ENCODE measurements at regions not wholly inside any gene's neighbourhood (a gene's known extent, or its start where the extent isn't known, plus 50 kb on each side); places are given as distances from the start of the nearest gene placed in this dataset.

DNA sequence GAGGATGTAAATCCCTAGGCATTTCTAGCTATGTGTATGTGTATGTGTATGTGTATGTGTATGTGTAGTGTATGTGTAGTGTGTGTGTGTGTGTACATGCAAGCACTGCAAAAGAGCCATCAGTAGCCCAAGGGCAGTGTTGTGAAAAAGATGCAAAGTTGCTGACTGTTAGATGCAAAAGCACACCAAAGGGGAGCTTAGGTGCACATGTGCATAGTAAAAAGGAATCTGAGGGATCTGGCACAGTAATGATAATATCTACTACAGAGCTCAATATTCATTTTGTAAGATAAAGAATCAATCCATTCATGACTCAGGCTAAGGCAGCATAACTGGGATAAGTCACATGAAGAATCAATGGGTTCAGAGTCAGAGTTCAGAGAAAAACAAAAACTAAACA is 80.2 kb downstream of the TMEM47 start:
- Mint-ChIP-seq H3K4me3 (no peak overlapping the region), H3K9me3 (peaks cover 2% of the 10 kb centered on the region), H3K36me3 (no peaks in the 10 kb centered on the region), H3K27ac (no peak overlapping the region), H3K4me1 (no peaks in the 10 kb centered on the region), H3K27me3 (no peaks in the 10 kb centered on the region)
- no peak for DNase-seq
- CTCF ChIA-PET = no interaction called here

- CTCF ChIA-PET = no interaction called here
- peaks cover 3% of the 10 kb centered on the region for H3K9me3 Mint-ChIP-seq
- DNase-seq = no peak
- H3K36me3 Mint-ChIP-seq = no peaks in the 10 kb centered on the region
- H3K27me3 Mint-ChIP-seq = no peaks in the 10 kb centered on the region
- H3K27ac Mint-ChIP-seq = no peak overlapping the region
- H3K4me3 Mint-ChIP-seq = no peak overlapping the region
- no peaks in the 10 kb centered on the region for H3K4me1 Mint-ChIP-seq
These were observed 91.1 kb downstream of the TMEM47 start for GRCh38 chrX:34565981-34566380.

GRCh38 chrX:34563804-34564203 is 93.3 kb downstream of the TMEM47 start:
- Mint-ChIP-seq H3K36me3 (no peaks in the 10 kb centered on the region), H3K4me1 (no peaks in the 10 kb centered on the region), H3K27me3 (no peaks in the 10 kb centered on the region), H3K4me3 (no peak overlapping the region), H3K9me3 (no peaks in the 10 kb centered on the region), H3K27ac (no peak overlapping the region)
- DNase-seq = no peak
- CTCF ChIA-PET = no interaction called here

- Mint-ChIP-seq H3K27me3 (no peaks in the 10 kb centered on the region), H3K4me1 (no peaks in the 10 kb centered on the region), H3K36me3 (no peaks in the 10 kb centered on the region), H3K9me3 (no peaks in the 10 kb centered on the region), H3K4me3 (no peak overlapping the region), H3K27ac (no peak overlapping the region)
- CTCF ChIA-PET = no interaction called here
- DNase-seq = no peak
These were observed 94.0 kb downstream of the TMEM47 start for GRCh38 chrX:34563061-34563460.

GRCh38 chrX:34562006-34562405 is 95.1 kb downstream of the TMEM47 start:
- no peak for DNase-seq
- Mint-ChIP-seq H3K4me1 (no peaks in the 10 kb centered on the region), H3K9me3 (no peaks in the 10 kb centered on the region), H3K27me3 (no peaks in the 10 kb centered on the region), H3K36me3 (no peaks in the 10 kb centered on the region), H3K27ac (no peak overlapping the region), H3K4me3 (no peak overlapping the region)
- CTCF ChIA-PET = no interaction called here

GRCh38 chrX:34560180-34560579 is 96.9 kb downstream of the TMEM47 start:
- H3K4me1 Mint-ChIP-seq = no peaks in the 10 kb centered on the region
- no peak overlapping the region for H3K4me3 Mint-ChIP-seq
- no peaks in the 10 kb centered on the region for H3K9me3 Mint-ChIP-seq
- no peaks in the 10 kb centered on the region for H3K27me3 Mint-ChIP-seq
- no peaks in the 10 kb centered on the region for H3K36me3 Mint-ChIP-seq
- no peak for DNase-seq
- CTCF ChIA-PET = no interaction called here
- H3K27ac Mint-ChIP-seq = no peak overlapping the region

GRCh38 chrX:34559325-34559724 is 97.8 kb downstream of the TMEM47 start:
- H3K4me1 Mint-ChIP-seq = no peaks in the 10 kb centered on the region
- CTCF ChIA-PET = no interaction called here
- no peak overlapping the region for H3K4me3 Mint-ChIP-seq
- H3K36me3 Mint-ChIP-seq = no peaks in the 10 kb centered on the region
- H3K27ac Mint-ChIP-seq = no peak overlapping the region
- H3K27me3 Mint-ChIP-seq = no peaks in the 10 kb centered on the region
- peak; percentile 21 for DNase-seq
- H3K9me3 Mint-ChIP-seq = no peaks in the 10 kb centered on the region

- no peaks in the 10 kb centered on the region for H3K36me3 Mint-ChIP-seq
- no peaks in the 10 kb centered on the region for H3K4me1 Mint-ChIP-seq
- DNase-seq = no peak
- CTCF ChIA-PET = no interaction called here
- no peaks in the 10 kb centered on the region for H3K9me3 Mint-ChIP-seq
- H3K27ac Mint-ChIP-seq = no peak overlapping the region
- no peaks in the 10 kb centered on the region for H3K27me3 Mint-ChIP-seq
- no peak overlapping the region for H3K4me3 Mint-ChIP-seq
These were observed 99.4 kb downstream of the TMEM47 start for GRCh38 chrX:34557733-34558132.

DNA sequence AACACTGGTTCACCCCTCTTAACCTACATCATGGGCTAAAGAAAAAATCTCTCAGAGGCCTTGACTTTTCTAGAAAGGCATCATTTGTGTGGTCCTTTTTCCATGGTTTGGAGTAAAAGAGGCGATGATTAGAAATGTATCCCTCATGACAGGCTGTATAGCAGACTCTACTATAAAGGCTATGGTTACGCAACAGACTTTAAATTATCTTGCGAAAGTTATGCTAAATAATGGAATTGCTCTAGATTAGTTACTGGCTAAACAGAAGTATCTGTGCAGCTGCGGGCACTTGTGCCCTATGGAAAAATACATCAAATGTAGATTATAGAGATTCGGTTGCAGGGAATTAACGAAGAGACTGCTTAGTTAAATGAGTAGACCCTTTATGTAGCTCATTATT is 101.6 kb downstream of the TMEM47 start:
- CTCF ChIA-PET = no interaction called here
- H3K27me3 Mint-ChIP-seq = no peaks in the 10 kb centered on the region
- no peak overlapping the region for H3K4me3 Mint-ChIP-seq
- H3K27ac Mint-ChIP-seq = no peak overlapping the region
- DNase-seq = no peak
- no peaks in the 10 kb centered on the region for H3K9me3 Mint-ChIP-seq
- H3K4me1 Mint-ChIP-seq = no peaks in the 10 kb centered on the region
- H3K36me3 Mint-ChIP-seq = no peaks in the 10 kb centered on the region

DNA sequence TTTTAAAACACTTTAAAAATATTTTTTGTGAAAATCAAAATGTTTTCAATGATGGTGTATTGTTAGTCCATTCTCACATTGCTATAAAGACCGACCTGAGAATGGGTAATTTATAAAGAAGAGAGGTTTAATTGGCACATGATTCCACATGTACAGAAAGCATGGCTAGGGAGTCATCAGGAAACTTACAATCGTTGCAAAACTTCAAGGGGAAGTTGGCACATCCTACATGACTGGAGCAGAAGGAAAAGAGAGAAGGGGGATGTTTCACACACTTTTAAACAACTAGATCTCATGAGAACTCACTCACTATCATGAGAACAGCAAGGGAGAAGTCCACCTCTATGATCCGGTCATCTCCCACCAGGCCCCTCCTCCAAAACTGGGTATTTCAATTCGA is 110.7 kb downstream of the TMEM47 start:
- Mint-ChIP-seq H3K36me3 (no peaks in the 10 kb centered on the region), H3K27ac (no peak overlapping the region), H3K27me3 (no peaks in the 10 kb centered on the region), H3K4me3 (no peak overlapping the region), H3K9me3 (no peaks in the 10 kb centered on the region), H3K4me1 (no peaks in the 10 kb centered on the region)
- no peak for DNase-seq
- CTCF ChIA-PET = no interaction called here

GRCh38 chrX:34528081-34528480 is 129.0 kb downstream of the TMEM47 start:
- Mint-ChIP-seq H3K9me3 (no peaks in the 10 kb centered on the region), H3K27ac (no peak overlapping the region), H3K4me3 (no peak overlapping the region), H3K27me3 (no peaks in the 10 kb centered on the region), H3K36me3 (no peaks in the 10 kb centered on the region), H3K4me1 (no peaks in the 10 kb centered on the region)
- DNase-seq = no peak
- CTCF ChIA-PET = no interaction called here

DNA sequence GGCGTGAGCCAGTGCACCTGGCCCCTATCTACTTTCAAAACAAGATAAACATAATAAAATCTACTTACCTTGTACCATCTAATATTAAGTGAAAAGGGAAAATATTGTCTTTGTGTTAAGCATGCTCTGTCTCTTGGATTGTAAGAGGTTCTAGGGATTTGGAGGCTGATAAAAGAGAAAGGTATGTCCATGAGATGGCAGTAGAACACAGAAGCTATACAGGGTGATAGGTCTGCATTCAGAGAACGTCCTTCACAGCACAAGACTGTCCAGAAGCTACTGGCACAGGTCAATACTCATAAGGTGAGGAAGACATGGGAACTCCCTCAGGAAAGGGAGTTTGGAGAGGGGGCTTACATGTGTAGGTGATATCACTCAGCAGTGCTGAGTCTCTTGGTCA is 135.5 kb downstream of the TMEM47 start:
- DNase-seq = no peak
- Mint-ChIP-seq H3K27me3 (no peaks in the 10 kb centered on the region), H3K27ac (no peak overlapping the region), H3K9me3 (no peaks in the 10 kb centered on the region), H3K4me3 (no peak overlapping the region), H3K4me1 (no peaks in the 10 kb centered on the region), H3K36me3 (no peaks in the 10 kb centered on the region)
- CTCF ChIA-PET = no interaction called here

- no peak overlapping the region for H3K27ac Mint-ChIP-seq
- no peak overlapping the region for H3K4me3 Mint-ChIP-seq
- CTCF ChIA-PET = no interaction called here
- peaks cover 2% of the 10 kb centered on the region for H3K9me3 Mint-ChIP-seq
- no peak for DNase-seq
- no peaks in the 10 kb centered on the region for H3K4me1 Mint-ChIP-seq
- no peaks in the 10 kb centered on the region for H3K27me3 Mint-ChIP-seq
- no peaks in the 10 kb centered on the region for H3K36me3 Mint-ChIP-seq
These were observed 147.7 kb downstream of the TMEM47 start for GRCh38 chrX:34509394-34509793.

GRCh38 chrX:34503119-34503518 is 154.0 kb downstream of the TMEM47 start:
- H3K36me3 Mint-ChIP-seq = no peaks in the 10 kb centered on the region
- peaks cover 6% of the 10 kb centered on the region for H3K9me3 Mint-ChIP-seq
- CTCF ChIA-PET = no interaction called here
- H3K27ac Mint-ChIP-seq = no peak overlapping the region
- no peaks in the 10 kb centered on the region for H3K4me1 Mint-ChIP-seq
- DNase-seq = no peak
- no peak overlapping the region for H3K4me3 Mint-ChIP-seq
- H3K27me3 Mint-ChIP-seq = no peaks in the 10 kb centered on the region

DNA sequence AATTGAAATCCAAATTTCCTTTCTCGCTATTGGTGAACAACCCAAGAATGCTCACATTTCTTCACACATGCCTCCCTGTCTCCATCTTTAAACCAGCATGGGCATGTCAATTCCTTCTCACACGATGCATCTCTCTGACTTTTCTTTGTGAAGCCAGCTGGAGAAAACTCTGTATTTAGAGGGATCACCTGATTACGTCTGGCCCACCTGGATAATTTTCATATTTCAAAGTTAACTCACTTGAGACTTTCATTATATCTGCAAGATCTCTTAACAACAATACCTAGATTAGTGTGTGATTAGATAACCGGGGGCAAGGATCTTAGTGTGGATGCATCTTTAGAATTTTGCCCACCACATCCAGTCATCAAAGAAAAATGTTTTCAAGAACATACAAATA is 164.0 kb downstream of the TMEM47 start:
- no peaks in the 10 kb centered on the region for H3K36me3 Mint-ChIP-seq
- CTCF ChIA-PET = no interaction called here
- H3K27me3 Mint-ChIP-seq = no peaks in the 10 kb centered on the region
- H3K4me1 Mint-ChIP-seq = no peaks in the 10 kb centered on the region
- H3K4me3 Mint-ChIP-seq = no peak overlapping the region
- DNase-seq = no peak
- H3K27ac Mint-ChIP-seq = no peak overlapping the region
- H3K9me3 Mint-ChIP-seq = no peaks in the 10 kb centered on the region

- CTCF ChIA-PET = no interaction called here
- no peak overlapping the region for H3K27ac Mint-ChIP-seq
- H3K9me3 Mint-ChIP-seq = no peaks in the 10 kb centered on the region
These were observed 166.0 kb downstream of the TMEM47 start for GRCh38 chrX:34491126-34491525.

More at GRCh38 chrX:34491126-34491525, 166.0 kb downstream of the TMEM47 start:
- DNase-seq = no peak
- H3K4me1 Mint-ChIP-seq = no peaks in the 10 kb centered on the region
- no peaks in the 10 kb centered on the region for H3K36me3 Mint-ChIP-seq
- H3K27me3 Mint-ChIP-seq = no peaks in the 10 kb centered on the region
- no peak overlapping the region for H3K4me3 Mint-ChIP-seq
